ENCODE measurements at regions not wholly inside any gene's neighbourhood (a gene's known extent, or its start where the extent isn't known, plus 50 kb on each side); places are given as distances from the start of the nearest gene placed in this dataset.

DNA sequence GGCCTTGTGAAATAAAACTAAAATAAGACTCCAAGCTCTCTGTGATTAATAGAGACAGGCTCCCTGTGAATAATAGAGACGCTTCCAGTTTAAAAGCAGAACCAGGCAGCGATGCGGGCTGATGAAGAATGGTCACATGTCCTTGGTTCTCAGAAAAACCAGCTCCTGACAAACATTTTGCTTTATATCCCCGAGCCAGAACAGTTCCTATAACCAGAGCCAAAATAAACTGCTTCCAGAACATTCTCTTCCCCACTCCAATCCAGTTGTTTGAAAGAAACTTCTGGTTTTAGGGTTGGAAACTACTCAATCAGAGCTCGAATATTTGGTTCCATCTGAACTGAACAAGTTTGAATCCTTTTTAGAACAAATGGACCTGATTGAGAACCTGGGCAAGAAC is 213.7 kb downstream of the TSN start:
- DNase-seq (ENCODE audit: low spot score): no peak

DNA sequence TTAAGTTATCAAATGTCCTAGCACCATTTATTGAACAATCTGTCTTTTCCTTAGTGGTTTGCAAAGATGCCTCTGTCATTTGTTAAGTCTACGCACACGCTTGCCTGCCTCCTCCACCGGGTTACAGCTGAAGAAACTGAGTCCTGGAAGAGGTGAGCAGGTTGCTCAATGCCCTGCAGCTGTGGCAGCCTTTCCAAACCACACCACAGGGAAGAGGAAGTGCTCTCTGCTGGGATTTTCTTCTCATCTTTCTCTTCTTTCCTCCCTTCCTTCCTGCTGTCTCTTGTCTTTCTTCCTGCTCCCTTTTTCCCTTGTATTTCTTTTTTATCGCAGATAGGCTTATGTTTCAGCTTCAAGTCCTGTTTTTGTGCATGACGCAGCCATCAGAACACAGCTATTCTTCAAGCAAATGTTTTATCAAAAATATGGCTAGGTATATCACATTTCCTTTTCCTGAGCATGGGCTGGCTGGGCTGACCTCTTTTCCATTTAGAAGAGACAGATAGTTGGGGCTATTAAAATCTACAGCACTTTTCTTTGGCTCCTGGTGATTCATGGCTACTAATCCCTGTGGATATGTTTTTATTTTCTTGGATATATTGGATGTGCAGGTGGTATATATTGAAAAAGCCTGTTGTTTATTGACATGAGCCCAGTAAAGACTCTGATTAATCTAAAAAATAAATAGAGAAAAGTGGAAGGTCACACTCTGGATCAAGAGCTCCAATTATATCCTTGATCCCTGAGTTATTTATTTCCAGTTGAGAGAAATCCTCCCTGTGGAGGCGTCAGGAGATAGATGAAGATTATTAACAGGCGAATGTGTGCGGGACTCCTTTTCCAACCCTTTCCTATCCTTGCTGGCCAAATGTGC is 214.6 kb downstream of the TSN start:
- DNase-seq (ENCODE audit: low spot score): no peak

GRCh38 chr2:121972203-121972602 is 216.8 kb downstream of the TSN start:
- DNase-seq (ENCODE audit: low spot score): no peak

DNA sequence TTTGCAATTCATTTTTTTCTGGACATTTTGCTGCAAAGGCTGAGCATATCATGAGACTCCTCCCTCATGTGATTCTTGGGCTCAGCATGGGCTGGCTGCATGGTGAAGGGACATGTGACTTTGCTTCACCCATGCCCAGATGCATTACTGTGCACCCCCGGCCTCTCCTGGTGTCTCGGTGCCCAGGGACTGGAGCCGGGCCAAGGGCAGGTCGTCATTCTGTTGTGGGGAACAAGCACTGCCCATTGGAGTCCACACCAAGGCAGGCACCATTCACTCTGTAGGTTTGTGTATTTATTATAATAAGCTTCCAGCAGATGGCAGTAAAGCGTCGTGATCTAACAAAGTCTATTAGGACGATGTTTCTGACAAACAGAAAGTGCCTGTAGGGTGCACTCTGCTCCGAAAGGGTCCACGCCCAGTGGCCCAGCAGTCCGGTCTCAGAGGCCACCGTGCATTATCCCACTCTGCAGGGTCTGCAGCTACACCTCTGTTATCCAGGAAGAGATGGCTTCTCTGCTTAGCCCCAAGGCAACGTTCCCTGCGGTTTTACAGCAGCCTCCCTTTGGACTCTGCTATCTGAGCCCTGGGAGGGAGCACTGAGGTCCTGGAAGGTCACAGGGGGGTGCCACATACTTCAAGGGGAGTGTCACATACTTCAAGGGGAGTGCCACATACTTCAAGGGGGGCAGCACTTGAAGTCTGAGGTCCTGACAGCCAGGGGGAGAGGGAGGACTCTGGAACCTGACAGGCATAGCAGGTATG is 219.6 kb downstream of the TSN start:
- peak; percentile 58 for DNase-seq (ENCODE audit: low spot score)

DNA sequence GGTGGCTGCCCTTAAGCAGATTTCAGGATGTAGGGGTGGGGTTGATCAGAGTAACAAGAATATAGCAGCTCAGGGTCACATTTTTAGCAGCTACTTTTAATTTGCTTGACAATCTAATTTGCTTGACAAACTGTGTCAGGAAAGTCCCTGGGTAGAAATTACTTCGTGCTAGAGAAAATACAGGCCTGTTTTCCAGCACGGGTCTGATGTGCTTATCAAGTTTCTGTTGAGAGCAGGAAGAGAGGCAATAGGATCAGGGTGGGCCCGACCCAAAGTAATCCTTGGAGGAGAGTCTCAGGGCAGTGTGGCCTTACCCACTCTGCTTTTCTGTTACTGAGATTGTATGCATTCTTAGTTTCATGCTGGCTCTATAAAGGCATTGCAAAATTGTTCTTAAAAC is 221.5 kb downstream of the TSN start:
- DNase-seq (ENCODE audit: low spot score): no peak

DNA sequence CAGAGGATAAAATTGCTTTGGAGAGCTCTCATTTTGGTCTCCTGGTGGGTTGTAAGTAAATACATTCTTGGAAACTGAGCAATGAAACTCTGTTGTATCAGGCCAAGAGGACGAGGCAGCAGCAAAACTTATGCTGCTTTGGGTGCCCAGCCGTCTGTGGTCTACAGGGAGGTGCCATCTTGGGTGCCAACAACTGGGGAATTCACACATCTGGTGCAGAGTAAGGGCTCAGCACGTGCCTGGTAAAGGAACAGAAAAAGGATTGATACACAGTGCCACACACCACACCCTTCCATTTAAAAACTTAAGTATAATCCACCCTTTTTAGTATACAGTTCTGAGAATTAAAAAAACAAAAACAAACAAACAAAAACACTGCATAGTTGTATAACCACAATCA is 221.9 kb downstream of the TSN start:
- DNase-seq (ENCODE audit: low spot score): no peak

DNA sequence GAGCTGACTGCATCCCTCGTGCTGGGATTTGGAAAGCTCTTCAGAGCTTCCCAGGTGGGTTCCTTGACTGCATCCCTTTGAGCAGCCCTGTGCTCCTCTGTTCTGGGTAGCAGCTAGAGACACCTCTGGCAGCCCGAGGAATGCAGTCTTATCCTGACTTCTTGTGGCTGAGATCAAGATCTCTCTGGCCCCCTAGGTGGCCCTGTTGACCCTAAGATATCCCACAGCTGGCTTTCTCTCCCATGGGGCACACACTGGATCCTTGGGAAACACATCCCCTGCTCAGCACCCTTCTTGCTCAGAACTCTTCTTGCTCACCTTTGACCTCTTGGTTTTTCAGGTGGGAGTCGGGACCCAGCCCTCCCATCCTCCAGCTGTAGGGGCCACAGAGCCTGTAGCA is 237.2 kb downstream of the TSN start:
- no peak for DNase-seq (ENCODE audit: low spot score)

- DNase-seq (ENCODE audit: low spot score): no peak
These were observed 238.2 kb downstream of the TSN start for GRCh38 chr2:121993682-121994081.

DNA sequence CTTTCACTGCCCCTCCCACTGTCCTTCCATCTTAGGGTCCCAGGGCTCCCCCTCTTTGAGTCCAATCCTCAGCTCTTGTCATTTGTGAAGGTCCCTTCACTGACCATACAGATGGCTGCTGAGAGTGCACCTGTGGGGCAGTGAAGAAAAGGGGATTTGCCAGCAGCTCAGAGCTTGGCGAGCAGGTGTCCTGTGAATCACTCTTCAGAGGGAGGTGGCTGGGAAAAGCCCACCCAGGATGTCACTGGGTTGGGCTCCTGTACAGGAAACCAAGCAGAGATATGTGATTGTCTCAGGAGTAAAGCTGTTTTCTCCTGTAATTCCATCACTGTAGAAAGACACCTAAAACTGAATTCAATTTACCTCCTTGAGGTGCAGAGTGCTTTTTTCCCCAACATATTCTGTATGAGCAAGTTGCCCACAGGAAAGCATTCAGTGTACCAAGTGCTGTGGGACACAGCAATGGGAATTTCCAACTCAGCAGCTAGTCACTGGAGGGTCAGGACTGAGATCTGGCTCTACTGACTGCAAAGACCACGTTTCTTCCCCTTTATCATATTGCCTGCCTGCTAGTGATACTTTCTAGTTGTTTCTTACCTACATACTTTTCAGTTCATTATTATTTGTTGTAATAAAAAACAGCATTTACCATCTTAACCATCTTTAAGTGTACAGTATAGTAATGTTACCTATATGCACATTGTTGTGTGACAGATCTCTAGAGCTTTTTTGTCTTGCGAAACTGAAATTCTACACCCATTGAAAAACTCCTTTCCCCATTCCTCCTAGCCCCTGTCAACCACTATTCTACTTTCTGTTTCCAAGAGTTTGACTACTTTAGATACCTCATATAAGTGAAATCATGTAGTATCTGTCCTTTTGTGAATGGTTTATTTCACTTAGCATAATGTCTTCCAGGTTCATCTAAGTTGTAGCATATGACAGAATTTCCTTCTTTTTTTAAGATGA is 239.1 kb downstream of the TSN start:
- DNase-seq (ENCODE audit: low spot score): no peak

DNA sequence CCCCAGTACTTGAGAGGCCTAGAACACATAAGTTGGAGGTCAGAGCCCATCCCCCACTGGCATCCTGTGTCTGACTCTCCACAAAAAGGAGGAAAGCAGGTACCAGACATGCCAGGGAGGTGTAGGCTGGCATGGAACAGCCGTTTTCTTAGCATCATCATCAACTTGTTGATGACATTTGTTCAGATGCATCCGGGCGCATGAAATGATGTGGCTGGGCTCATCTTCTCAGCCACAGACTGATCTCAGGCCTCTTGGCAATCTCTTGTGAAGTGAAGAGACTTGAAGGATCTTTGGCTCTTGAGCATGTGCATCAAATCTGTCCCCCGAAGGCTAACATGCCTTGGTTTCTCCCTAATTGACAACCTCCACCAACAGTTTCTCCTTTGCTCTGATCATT is 243.3 kb downstream of the TSN start:
- DNase-seq (ENCODE audit: low spot score): no peak

DNA sequence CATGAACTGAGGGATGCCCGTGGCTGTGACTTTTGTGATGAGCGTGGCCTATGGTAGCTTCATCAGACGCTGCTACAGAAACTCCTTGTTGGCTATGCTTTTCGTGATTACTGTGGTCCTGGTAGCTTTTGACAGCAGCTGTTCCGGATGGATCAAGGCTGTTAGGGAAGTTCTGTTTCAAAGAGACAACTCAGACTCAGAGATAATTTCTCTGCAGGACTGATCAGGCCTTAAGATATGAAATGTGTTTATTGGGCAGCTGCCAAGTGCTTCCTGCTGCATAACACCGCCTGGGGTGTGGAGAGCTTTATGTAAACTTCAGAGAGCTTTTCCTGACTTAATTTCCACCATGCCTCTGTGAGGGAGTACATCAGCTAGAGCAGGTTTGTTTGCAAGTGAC is 243.8 kb downstream of the TSN start:
- no peak for DNase-seq (ENCODE audit: low spot score)

DNA sequence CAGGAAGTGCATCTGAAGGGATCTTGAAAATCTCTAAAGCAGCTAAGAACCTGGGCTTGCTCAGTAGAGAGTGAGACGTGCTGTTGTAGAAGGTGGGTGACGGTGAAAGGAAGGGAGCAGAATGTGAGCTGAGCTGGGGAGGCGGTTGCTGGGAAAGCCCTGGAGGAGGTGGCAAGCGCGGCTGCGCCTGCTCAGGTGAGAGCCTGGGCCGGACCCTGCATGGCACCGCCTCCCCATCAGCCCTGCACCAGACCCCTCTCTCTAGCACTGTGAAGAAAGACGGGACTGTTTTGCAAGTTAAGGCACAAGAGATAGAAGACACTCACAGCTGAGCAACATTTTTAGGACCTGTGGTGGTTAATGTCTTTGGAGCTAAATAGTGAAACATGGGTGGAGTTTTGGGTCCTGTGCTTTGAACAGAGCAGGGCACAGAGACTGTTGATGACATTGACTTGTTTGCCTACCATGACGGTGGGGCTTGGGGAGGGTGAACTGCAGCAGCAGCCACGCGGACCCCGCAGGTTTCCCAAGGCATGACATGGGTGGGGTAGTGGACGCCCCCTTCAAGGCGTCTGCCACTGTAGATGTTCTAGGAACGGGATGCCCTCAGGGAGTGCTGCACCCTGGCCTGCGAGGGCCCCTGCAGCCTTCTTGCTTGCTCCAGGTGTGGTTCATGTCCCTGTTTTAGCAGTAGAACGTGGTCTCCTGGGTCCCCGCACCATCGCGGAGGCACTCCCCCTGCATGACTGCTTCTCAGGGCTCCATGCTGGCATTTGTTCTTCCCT is 245.3 kb downstream of the TSN start:
- DNase-seq (ENCODE audit: low spot score): no peak

DNA sequence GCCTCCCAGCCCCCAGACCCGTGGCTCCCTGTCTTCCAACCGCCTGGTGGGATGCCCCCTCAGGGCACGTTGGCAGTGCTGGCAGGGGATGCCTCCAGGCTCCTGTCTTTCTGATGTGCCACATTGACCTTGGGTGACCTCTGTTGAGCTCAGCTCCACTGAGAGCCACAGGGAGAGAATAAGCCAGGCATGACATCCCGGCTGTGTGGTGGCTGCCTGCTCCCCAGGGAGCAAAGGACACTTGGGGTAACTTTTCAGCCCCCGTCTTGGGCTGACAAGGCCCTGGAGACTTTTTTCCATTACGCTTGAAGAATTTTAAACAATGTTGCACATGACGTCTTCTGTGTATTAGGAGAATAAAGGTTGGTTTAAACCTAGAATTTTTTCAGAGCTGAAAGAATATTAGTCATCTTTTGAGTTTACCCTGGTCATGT is 246.0 kb downstream of the TSN start:
- DNase-seq (ENCODE audit: low spot score): no peak

GRCh38 chr2:122003196-122003940 is 247.9 kb downstream of the TSN start:
- DNase-seq (ENCODE audit: low spot score): no peak

GRCh38 chr2:122007126-122007525 is 251.7 kb downstream of the TSN start:
- DNase-seq (ENCODE audit: low spot score): no peak

GRCh38 chr2:122007577-122007976 is 252.1 kb downstream of the TSN start:
- DNase-seq (ENCODE audit: low spot score): no peak

GRCh38 chr2:122009561-122009960 is 254.1 kb downstream of the TSN start:
- no peak for DNase-seq (ENCODE audit: low spot score)

- DNase-seq (ENCODE audit: low spot score): no peak
These were observed 256.2 kb downstream of the TSN start for GRCh38 chr2:122011493-122012270.

- DNase-seq (ENCODE audit: low spot score): no peak
These were observed 263.3 kb downstream of the TSN start for GRCh38 chr2:122018736-122019135.

- DNase-seq (ENCODE audit: low spot score): no peak
These were observed 264.3 kb downstream of the TSN start for GRCh38 chr2:122019724-122020123.
